Cerebellar nuclear complex (tissue), 1 donor: ENCODE measurements at regions not wholly inside any gene's neighbourhood (a gene's known extent, or its start where the extent isn't known, plus 50 kb on each side); places are given as distances from the start of the nearest gene placed in this dataset.

Experiments
- DNase-seq, 2 experiments: peaks; one replicate each; lab custom pipeline; 2025; lab: John Stamatoyannopoulos, UW

DNA sequence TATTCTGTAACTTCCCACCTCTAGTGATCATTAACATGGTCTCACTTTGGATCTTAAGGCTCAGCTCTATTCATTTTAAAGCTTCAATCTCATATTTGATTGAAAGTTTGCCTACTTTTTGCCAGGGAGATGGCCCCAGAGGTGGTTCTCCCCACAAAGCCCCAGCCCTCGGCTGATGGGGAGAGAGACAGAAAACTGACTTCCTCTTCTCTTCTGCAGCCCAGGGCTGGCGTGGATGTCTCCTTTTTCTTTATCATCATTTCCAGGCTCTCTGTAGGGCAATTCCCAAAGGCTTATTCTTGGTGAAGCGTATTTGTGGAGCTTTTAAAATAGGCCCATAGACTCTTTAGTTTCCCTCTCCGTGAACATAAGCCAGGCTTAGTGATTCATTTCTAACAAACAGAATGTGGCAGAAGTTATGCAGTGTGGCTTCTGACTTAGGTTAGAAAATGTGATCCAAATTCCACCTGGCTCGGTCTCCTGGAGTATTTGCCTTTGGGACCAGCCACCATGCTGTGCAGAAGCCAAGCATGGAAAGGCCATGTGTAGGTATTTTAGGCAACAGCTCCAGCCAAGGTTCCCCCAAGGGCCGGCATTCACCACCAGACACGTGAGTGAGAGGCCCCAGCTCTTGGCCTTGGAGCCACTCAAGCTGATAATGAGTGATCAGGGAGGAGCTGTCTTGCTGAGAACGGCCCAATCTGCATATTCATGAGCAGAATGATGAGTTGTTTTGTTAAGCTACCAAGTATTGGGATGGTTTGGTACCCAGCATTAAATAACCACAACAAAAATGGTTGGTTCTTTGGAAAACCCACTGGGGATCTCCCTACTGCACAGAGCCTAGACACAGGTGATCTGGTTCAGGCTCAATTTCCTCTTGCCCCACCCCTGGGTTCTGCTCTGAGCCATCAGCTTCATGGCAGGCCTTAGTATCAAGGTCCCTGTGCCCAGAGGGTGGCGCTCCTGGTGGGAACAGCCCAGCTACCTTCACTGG is 353.2 kb upstream of the PROK2 start:
- no peak for DNase-seq

DNA sequence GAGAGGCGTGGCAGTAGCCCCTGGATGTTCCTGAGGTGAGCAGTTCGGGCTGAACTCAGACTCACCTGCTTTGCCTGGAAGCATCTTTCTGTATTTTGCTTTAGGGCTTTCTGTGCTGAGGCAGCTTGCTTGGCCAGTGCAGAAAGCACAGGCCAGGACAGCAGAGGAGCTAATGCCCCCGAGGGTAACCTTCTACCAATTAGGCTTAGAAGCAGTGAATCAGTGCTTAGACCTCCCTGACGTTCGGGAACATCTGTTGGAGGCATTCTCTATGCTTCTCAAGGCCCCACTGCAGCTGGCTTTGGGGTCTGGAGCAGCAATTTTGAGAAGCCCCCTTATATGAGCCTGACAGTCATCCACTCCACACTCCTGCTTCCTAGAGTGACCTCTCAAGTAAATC is 350.7 kb upstream of the PROK2 start:
- no peak for DNase-seq

GRCh38 chr3:72134989-72135451 is 350.1 kb upstream of the PROK2 start:
- no peak for DNase-seq

GRCh38 chr3:72133329-72134011 is 348.5 kb upstream of the PROK2 start:
- no peak for DNase-seq

GRCh38 chr3:72131899-72132298 is 347.0 kb upstream of the PROK2 start:
- no peak for DNase-seq

- no peak for DNase-seq
Measured at GRCh38 chr3:72130565-72130964, 345.6 kb upstream of the PROK2 start.

- DNase-seq: no peak
Measured at GRCh38 chr3:72129501-72130094, 344.6 kb upstream of the PROK2 start.

DNA sequence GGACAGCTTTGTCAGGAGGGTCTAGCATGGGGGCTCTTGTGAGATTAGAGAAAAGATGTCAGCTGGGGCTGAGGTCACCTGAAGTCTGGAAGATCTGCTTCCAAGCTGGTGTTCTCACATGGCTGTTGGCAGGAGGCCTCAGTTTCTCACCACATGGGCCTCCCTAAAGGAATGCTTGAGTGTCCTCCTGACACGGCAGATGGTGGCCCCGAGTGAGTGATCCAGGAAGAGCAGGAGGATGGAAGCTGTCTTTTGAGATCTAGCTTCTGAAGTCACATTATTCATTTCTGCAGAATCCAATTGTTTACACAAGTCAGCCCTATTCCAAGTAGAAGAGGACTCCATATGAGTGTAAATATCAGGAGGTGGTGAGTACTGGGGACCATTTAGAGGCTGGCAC is 344.0 kb upstream of the PROK2 start:
- DNase-seq: no peak

- DNase-seq: no peak
Measured at GRCh38 chr3:72127844-72128243, 342.9 kb upstream of the PROK2 start.

GRCh38 chr3:72127224-72127612 is 342.3 kb upstream of the PROK2 start:
- no peak for DNase-seq

DNA sequence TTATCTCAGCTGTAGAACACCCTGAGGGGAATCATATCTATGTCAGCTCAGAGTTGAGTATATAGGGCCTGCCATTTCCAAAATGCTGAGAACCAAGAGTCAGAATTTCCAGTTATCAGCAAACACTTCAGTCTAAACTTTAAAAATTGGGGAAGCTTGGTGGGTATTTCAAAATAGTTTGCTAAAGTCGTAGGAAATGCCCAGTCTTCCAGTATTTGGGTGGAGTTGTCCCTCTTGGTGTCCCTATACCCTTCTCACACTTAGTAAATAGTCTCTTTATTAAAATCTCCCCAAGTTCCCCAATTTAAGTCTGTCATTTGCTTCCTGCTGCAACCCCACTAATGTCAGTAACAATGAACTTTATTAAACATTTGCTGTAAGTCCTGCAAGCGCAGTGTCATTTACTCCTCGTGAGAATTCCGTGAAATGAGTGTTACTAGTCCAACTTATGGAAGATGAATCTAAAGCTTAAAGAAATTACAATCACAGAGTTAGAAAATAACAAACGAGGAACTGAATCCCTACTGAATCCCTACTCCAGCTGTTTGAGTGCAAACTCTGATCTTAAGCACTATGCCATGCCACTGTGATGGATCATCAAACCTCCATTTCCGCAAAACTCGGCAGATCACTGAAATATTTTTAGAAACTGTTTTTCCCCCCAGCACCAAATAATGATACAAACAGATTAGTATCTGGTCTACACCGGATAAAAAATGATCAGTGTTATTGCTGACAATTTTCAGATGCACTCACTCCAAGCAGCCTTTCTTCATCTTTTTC is 341.7 kb upstream of the PROK2 start:
- no peak for DNase-seq

DNA sequence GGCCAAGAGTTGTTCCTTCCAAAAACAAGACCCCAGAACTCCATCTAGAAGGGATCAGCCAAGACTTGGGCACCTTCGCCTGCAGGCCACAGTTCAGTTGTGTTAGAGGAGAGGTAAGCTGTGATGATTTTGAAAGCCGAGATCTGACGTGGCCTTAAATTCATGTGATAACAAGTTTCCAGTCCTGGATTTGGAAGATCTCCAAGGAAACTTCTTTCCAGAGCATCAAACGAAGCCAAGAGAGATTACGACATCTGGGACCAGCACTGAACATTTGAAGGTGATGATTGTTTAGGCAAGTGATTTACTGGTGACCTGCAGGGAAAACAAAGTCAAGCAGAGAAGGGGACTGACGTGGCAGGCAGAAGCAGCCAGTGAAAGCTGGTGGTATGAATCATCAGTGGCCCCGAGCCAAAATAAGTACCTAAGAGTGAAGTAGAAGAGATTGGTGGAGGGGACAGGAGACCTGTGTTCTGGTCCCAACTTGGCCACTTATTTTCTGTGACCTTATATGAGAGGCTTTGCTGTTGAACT is 339.0 kb upstream of the PROK2 start:
- DNase-seq: no peak

GRCh38 chr3:72120806-72121778 is 336.1 kb upstream of the PROK2 start:
- DNase-seq: no peak

DNA sequence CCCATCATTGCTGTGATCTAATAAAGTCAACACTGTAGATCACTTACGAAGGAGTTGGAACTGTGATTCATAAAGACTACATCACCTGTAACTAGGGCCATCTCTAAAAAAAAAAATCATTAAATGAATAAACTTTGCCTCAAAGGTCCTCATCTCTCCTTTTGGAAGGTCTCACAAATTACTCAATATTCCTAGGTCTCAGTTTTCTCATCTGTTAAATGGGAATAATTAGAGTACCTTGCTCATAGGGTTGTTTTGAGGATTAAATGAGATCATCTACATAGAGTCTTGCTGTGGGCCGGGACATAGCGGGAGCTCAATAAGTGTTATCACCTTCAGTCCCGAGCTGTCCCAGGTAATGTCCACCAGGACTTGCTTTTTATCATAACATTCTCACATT is 335.1 kb upstream of the PROK2 start:
- no peak for DNase-seq

GRCh38 chr3:72118628-72119027 is 333.7 kb upstream of the PROK2 start:
- DNase-seq: no peak

- DNase-seq: no peak
Measured at GRCh38 chr3:72116226-72116625, 331.3 kb upstream of the PROK2 start.

GRCh38 chr3:72115307-72115706 is 330.4 kb upstream of the PROK2 start:
- no peak for DNase-seq

- no peak for DNase-seq
Measured at GRCh38 chr3:72114773-72115172, 329.8 kb upstream of the PROK2 start.

DNA sequence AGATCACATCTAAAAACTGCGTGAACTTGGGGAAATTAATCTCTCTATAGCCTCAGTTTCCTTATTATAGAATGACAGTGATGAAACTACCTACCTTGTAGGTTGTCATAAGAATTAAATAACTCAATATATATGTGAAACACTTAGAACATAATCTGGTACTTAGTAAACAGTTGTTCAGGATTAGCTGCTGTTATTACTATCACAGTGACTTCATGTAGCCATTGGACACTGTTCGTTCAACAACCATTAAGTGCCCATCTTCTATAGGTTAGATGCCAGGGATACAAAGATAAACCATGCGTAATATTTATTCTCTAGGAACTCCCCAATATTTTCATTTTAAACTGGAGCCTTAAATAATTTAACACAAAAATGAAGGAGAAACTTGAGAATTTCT is 329.0 kb upstream of the PROK2 start:
- DNase-seq: no peak

- no peak for DNase-seq
Measured at GRCh38 chr3:72113564-72113963, 328.6 kb upstream of the PROK2 start.
